SHP77 treated with DMSO at 0.1 percent for 48 hours (cell line): ENCODE measurements at regions not wholly inside any gene's neighbourhood (a gene's known extent, or its start where the extent isn't known, plus 50 kb on each side); places are given as distances from the start of the nearest gene placed in this dataset.

Experiments used
- DNase-seq: peaks from one replicate; lab custom pipeline; 2025; lab: John Stamatoyannopoulos, UW

DNA sequence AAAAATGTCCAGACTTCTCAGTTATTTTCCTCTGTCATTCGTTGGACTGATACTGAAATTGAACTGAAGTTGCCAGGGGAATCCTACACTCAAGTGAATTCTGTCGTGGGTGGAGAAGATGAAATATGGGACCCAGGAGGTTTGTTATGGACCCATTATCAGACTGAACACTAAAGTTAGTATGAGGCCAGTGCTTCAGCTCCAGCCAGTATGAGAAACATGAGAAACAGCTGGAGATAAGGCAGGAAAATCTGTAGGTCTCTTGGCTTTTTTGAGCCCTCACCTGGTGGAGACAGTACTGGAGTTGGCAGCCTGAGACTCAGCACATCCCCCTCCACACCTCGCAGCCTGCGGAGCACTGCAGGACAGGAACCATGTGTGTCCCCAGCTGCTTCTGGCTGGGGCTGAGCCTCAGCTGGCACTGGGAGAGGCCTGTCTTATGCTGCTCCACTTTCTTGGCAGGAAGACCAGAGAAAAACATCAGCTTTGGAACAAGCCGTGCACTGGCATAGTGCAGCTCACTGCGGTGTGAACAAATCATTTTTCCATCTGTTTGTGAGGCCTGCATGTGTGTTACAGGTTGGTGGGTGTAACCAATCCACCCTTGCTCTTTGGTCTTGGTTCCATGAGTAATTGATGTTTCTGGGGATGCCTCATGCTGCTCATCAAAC lies 641.0 kb downstream of the FGF9 start:
- DNase-seq, result no peak

DNA sequence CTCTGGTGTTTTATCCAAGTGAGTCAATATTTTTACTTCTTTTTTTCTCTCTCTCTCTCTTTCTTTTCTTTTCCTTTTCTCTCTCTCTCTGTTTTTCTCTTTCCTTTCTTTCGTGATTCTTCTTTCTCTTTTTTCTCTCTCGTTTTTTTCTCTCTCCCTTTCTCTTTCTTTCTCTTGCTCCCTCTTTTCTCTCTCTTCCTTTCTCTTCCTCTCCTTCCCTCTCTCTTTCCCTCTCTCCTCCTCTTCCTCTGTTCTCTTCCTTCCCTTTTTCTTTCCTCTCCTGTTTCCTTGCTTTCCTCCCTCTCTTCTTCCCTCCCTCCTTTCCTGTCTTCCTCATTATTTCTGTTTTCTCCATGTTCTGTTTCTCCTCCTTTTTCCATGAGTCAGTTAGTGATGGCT lies 641.5 kb downstream of the FGF9 start:
- no peak for DNase-seq

DNA sequence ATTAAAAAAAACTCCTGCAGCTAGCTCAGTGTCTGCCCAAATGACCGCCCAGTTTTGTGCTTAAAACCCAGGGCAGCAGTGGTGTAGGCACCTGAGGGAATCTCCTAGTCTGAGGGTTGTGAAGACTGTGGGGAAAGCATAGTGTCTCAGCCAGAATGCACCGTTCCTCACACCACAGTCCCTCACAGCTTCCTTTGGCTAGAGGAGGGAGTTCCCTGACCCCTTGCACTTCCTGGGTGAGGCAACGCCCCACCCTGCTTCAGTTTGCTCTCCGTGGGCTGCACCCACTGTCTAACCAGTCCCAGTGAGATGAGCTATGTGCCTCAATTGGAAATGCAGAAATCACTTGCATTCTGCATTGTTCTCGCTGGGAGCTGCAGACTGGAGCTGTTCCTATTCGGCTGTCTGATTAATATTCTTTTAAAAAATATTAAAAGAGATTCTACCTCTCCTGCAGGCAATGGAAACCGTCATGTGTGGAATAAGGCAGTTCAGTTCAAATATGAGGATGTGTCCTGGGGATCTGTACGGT lies 645.7 kb downstream of the FGF9 start:
- no peak for DNase-seq

DNA sequence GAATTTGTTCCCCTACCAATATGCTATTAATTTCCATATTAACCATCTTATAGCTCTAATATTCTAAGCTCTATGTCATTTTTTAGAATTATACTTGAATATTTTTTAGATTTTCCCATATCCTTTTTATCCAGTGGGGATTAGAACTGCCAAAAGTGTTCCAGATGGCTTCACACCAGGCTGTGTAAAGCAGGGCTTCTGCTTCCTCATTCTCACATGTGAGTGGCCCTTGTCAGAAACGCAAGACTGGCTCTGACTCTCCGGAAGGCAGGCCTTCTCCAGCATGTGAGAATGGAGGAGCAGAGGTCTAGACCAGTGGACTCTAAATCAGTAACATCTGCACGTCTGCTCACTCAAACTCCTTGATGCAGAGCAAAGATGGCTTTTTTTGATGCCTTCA lies 650.1 kb downstream of the FGF9 start:
- DNase-seq, result no peak

DNA sequence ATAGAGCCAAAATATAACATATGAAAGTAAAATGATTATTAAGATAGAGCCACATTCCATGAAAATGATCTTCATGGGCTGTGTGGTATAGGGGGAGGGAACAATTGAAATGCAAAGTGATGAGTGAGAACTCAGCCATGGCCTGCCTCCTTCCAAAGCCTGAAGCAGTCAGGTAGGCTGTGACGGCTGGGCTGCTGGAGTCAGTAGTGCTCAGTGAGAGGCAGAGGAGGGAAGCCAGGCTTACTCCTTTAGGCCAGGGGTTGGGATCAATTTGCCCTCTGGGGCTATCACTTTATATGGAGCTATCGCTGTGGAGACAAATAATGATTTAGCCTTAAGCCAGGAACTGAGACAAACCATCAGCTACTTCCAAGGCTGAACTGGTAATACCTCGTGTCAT lies 654.9 kb downstream of the FGF9 start:
- DNase-seq, result no peak

DNA sequence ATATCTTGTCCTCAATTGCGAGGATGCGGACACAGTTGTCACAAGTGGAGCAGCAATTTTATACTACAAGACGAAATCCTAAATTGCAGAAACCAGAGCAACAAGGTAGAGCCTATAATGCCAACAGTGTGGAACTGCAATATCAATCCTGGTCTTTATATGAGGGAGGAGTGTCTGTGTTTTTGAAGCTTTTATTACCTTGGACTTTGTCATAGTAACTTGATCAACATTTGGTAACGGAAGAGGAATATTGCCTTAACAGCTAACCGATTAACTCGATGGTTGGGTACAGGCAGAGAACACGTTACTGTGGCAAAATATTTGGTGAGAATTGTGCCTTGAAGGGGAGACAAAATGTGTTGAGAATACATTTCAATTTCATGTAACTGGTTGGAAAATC lies 661.5 kb downstream of the FGF9 start:
- DNase-seq, result no peak

DNA sequence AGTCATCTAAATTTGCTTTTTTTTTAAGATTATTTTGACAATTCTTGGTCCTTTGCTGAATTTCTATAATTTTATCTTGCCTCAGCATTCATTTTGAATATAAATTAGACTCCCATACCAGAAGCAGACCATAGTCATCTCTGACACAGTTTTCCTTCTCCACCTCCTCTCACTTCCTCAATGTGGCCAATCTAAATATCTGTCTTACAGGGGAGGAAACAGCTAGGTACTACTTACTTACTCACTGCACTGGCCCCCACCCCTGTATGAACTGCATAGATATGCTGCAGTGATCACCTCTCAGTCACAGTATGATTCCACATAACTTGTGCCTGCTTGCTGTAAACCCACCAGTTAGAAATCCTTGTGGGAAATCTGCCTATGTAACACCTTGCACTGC lies 665.6 kb downstream of the FGF9 start:
- no peak for DNase-seq

DNA sequence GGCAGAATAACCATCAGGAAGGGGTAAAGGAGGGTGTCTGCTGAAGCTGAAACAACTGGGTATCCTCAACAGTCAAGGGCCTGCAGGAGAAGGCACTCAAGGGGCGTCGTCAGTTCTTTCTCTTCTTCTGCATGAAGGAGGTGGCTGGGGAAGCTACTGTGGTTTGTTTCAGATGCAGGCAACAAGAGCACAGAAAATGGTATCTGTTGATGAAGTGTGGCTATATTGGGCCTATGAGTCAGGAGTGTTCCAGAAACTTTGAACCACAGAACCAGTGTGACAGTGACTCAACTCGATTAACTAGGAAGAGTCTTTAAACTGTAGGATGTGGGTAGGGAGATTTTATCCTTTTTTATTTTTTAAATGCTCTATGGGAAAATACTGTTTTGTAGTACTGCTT lies 686.3 kb downstream of the FGF9 start:
- DNase-seq, result no peak

DNA sequence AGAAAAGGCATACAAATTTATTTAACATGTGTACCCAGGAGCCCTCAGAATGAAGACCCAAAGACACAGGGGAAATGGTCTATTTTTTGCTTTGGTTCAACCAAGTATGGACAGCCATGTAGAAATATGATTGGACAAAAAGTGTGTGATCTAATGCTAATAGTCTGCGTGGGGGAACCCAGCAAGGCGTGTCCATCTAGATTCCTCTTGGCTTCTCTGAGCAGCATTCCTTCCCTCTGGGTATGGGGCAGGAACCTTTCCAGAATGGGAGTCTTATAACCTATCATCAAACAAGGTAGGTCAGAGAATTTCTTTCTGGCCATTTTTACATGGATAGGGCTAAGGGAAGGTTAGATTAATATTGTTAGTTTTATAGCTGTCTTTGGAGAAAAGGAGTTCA lies 698.2 kb downstream of the FGF9 start:
- no peak for DNase-seq

DNA sequence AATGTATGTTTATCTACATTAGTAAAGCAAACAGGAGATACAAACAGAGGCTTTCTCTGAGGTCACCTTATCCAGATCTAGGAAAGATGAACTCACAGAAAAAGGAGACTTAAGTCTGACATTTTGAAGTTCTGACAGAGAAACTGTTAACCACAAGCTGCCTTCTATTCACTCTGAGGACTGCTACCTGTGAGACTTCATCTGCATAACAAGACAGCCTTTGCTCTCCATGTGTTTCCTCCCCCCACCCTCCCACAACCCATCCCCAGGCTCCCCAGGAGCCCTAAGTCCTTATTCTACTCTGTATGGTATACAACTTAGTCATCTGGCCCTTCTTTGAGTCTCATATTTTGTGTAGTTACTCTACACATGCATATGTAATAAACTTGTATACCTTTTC lies 699.0 kb downstream of the FGF9 start:
- DNase-seq, result no peak

DNA sequence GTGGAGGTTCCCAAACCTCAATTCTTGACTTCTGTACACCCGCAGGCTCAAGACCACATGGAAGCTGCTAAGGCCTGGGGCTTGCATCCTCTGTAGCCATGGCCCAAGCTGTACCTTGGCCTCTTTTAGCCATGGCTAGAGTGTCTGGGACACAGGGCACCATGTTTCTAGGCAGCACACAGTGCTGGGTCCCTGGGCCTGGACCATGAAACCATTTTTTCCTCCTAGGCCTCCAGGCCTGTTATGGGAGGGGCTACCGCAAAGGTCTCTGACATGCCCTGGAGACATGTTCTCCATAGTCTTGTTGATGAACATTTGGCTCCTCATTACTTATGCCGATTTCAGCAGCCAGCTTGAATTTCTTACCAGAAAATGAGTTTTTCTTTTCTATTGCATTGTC lies 701.4 kb downstream of the FGF9 start:
- DNase-seq, result no peak

DNA sequence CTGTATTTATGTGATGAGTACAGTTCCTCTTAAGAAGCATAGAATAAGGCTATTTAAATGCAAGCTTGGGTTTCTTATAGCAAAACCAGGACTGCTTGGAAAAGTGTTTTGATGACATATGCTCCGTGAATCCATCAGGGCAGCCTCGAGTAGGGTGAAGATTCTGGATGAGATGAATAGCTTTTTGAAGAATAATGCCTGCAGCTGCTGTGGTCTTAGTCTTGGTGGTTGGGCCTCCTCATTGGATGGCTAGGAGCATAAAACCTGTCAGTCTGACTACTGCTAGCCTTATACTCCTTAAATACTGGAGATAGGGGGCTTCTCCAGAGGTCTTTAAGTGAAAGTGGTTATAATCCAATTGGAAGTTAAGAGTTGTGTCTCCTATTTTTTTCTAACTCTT lies 704.3 kb downstream of the FGF9 start:
- DNase-seq, result no peak

DNA sequence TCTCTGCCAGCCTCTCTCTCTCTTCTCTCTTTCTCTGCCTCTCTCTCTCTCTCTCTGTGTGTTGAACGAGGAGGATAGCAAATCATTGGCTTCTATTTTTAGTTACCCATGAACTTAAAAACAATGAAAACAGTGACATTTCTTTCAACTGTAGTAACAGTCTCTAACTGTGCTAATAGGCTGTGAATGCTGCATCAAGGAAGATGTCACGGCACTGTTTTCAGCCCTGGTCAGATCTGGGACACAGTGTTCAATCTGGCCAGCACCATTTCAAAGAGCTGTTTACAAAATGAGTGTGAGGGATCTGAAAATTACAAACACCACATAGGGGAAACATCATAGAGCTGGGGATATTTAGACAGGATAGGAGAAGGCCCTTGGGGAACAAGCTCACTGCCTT lies 717.0 kb downstream of the FGF9 start:
- DNase-seq, result no peak

DNA sequence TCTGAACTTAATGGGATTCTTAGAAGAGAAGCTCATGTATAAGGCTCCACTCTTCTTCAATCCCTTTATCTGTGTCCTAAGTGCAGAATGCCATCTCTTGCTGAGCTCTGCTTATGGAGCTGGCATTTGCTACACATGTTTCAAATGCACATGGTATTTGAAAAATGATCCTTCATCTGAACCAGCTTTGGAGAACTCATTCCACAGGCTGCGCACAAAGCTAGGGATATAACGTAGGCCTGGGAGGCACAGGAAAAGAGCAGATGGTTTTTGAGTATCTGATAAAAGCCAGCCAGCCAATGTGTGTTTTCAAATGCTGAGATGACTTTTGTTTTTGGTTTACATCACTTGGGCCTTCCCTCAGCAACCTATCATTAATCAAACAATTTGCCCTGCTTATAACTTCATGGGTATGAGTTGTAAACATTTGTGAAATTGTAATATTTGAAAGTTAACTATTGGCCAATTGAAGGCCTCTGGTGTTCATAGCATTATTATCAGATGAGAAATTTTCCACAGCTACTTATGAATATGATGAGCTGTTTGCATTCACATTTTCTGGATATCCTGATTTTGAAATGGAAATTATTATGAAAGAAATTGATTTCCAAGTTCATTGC lies 729.0 kb downstream of the FGF9 start:
- no peak for DNase-seq

DNA sequence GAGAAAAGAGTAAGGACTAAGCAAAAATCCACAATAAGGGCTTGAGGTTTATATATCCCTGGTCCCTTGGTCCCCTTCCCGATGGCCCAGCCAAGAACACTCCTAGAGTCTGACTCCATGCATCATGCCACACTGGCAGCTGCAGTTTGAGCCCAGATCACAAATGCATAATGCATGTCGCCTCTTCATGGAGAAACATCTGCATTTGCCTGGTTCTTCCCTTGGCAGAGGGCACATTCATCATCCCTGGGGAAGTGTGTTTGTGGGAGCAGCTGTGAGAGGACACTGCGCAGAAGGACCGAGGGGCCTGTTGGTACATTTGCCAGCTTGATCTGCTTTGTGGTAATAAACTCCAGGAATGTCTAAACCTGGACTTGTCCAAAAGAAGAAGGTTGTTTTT lies 731.8 kb downstream of the FGF9 start:
- DNase-seq, result no peak

DNA sequence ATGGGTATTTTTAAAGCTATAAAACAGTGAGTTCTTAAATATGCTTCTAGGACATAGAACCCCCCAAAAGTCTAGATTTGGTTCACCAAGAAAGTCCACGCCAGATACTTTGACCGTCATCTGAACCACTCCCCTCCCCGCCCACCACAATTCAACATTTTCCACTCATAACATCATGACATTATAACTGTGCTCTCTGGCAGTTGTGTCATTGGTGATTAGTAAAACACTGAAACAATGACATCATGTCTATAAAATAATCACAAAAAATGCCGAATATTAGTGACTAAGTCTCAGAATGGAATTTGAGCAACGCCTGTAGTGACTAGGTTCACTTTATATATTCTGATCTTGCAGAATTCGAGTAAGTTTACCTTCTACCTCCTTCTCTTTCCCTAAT lies 732.3 kb downstream of the FGF9 start:
- no peak for DNase-seq

DNA sequence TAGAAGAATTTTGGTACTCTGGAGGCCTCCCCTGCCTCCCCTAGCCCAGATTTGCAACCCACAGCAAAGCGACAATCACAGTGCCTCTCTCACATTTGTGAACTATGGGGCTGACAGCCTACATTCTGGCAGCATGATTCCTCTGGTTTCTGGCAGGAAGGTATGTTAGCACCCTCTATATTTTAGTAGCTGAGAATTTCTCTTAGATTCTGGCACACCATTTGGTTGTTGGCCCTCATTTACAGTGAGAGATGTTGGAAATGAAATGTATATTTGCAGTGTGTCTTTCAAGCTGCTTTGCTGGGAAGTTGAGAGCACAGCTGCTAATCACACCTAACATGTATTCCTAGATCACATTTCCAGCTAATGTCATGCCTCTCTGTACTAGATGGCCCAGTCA lies 735.0 kb downstream of the FGF9 start:
- no peak for DNase-seq

DNA sequence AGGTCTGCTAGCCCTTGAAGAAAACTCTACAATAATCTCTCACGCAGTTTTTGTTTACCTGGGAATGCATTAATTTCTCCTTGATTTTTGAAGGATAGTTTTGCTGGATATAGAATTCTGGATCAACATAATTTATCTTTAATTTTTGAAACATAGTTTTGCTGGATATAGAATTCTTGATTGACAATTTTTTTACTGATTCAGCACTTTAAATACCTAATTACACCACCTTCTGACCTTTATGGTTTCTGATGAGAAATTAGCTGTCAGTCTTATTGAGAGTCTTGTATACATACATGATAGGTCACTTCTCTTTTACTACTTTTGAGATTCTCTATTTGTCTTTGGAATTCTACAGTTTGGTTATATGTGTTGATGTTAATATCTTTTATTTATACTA lies 741.6 kb downstream of the FGF9 start:
- DNase-seq, result no peak

DNA sequence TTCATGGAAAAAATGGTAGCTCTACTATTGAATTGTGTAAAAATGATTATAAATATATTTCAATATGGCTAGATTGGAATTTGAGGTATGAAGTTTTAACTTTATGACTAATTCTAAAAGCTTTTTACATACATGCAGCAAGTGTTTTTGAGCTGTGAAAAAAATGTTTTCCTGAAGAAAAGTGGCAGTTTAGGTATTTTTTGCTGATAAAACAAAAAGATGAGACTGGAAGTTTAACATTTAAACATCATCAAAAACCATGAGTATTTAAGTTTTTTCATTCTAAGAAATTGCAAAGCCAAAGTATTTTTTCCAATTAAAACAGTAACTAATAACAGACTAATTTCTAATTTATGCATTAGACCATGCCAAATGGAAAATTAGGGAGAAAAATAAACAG lies 751.1 kb downstream of the FGF9 start:
- no peak for DNase-seq

DNA sequence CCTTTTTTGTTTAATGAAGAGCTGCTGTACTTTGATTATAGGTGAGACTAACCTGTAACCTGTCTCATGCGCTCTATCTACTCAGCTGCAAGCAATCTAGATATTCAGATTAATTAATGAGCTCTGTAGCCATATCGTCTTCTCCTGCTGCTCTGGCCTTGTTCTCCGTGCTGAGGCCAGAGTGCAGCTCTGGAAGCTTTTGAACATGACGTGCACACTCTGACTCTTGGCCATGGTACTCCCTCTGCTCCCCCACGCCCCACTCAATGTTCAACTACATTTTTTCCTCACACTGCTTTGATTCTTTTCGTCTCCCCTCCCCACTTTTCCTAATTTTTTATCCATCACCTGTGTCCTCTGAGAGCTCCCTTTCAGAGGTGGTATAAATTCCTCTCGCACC lies 751.8 kb downstream of the FGF9 start:
- no peak for DNase-seq

DNA sequence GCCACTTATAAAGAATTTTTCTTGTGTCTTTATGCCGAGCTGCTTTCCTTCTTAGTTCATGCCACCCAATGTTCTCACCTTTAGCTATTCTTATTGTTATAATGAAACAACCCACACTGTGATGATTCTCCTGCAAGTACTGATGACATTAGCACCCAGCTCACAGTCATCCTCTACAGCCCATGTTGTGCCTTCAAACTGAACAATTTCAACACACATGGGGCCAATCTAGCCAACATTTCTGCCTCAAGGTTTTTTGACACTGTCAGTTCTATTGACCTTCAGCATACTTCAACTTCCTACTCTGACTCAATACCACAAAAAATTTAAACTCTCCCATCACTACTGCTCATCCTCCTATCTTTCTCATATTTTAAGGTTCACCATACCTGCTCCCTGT lies 752.4 kb downstream of the FGF9 start:
- DNase-seq, result no peak

DNA sequence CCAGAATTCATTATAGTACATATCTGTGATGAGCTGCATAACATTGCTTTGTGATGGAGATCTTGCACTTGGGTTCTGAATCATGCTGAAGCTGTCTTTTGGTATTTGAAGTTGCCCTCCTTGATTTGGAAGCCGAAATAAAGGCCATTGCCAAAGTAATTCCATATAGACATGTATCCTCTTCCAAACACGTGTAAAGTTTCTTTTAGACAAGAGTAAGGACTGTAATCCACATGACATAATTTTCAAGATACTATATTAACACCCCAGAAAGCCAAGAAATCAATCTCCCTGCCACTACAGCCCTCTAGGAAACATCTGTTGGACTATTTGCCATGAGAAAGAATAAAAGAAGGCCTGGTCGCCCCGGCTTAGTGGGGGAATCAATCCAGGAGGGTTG lies 754.2 kb downstream of the FGF9 start:
- no peak for DNase-seq

DNA sequence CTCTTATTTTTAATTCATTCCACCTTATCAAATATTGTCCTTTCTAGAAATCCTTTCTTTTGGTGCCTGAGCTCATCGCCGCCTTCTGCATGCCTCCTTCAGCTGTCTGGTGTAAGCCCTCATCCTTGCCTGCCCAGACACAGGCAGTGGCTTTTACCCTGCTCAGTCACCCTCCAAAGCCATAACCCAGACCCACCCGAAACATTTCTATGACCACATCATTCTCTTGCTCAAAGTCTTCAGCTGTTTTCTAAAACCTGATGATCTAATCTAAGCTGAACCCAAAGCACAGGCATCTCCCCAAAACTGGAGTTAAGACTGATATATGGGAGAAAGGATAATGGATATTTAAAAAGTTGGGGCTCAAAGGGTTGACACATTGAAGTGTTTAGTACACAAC lies 753.7 kb upstream of the SGCG start:
- DNase-seq, result no peak

DNA sequence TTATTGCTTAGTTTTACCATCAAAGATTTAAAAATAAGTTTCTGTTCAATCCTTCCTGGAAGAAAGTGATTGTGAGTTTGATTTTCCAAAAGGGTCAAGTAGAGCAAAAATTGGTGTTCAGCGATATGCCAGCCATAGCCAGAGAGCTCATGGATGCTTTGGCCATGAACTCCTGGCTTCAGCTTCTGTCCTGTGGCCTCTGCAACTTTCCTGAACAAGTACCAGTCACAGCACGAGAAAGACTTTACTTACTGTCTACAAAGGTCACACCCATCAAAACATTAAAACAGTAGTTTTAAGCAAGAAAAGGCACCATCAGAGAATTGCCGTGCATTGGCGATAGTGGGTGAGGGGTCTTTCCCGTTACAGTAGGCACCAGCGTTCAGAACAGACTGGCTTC lies 753.0 kb upstream of the SGCG start:
- no peak for DNase-seq
